Stimulated activated CD4-positive, alpha-beta T cell treated with anti-CD3 and anti-CD28 coated beads, Interleukin-2, amount 100 ng/mL, for 4 hours (primary cell): ENCODE measurements at regions not wholly inside any gene's neighbourhood (a gene's known extent, or its start where the extent isn't known, plus 50 kb on each side); places are given as distances from the start of the nearest gene placed in this dataset.

Experiments
- DNase-seq: peaks from one replicate; pipeline ENCODE4 v3.0.0-alpha.2; 2020; ENCODE audit warnings: low read depth

DNA sequence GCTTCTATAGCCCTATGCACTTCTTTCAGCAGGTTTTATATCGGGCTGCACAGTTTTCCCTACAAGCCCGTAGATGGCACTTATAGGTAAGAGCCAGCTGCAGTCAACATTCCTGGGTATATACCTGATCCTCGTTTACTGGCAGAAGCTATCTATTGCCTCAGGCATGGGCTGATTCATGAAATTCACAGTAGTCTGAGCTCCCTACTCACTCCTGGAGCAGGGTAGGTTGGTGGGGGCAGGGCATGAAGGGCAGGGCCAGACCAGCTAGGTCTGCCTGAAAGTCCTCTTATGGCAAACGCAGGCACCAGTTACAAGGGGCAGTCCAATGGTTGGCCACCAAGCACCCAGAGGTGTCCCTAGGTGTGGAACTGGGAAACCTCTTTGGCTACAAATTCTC lies 345.8 kb downstream of the RPS29 start:
- no peak for DNase-seq

DNA sequence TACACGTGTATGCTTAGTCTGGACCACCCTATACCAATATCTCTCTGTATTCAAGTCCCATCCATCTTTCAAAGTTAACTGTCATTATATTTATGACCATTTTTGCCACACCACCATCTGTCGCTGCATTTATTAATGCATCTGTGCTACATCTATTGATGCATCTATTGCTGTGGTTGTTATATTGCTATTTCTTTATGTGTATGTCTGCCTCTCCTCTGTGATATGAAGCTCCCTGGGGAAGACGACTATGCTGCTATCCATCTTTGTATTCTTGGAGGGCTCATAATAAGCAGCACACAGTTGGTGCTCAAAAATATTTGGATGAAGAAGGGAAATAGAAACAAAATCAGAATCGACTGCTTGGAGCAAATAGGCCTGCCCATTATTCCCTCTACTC lies 357.6 kb downstream of the RPS29 start:
- DNase-seq, result no peak

GRCh38 chr14:49221316-49221715 lies 364.9 kb downstream of the RPS29 start:
- no peak for DNase-seq

GRCh38 chr14:49220492-49220891 lies 365.7 kb downstream of the RPS29 start:
- no peak for DNase-seq

DNA sequence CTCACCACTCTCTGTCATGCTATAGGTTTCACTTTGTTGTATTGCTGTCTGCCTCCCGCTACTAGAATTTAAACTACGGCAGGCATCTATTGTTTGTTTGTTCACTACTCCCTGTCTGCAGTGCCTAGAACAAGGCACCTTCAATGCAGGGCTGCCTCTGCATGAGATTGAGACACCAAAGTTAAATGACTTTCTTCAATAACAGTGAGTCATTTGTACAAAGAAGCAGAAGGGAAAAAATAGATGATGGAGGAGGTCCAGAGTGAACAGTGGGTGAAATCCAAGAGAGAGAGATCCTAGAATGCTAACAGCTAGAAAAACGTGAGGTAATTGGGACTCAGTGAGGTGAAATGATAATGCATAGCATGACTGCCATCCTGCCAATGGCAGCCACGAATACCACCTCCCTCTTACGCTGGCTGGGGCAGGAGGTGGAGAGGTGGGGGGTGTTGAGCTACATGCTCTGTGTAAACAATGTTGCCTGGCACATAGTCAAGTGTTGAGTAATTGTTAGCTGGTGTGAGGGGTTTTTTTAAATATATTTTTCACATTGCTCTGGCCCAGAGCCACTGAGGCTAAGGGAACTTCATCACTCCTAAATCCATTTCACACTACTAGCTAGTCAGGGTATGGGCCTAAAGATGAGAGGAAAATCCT lies 367.6 kb downstream of the RPS29 start:
- DNase-seq, result no peak

DNA sequence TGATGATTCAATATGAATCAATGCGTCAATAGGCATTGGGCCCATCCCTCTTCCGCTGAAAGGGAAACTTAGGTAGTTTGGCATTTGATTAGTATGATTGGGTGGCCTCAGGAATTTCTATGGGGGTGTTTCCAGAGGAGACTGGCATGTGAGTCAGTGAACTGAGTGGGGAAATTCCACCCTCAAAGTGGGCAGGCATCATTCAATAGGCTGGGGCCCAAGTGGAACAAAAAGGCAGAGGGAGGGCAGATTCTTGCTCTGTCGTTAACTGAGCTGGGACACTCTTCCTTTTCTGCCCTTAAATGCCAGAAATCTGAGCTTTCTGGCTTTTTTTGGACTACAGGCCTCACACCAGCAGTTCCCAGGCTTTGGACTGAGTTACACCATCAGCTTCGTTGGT lies 373.5 kb downstream of the RPS29 start:
- DNase-seq, result no peak

DNA sequence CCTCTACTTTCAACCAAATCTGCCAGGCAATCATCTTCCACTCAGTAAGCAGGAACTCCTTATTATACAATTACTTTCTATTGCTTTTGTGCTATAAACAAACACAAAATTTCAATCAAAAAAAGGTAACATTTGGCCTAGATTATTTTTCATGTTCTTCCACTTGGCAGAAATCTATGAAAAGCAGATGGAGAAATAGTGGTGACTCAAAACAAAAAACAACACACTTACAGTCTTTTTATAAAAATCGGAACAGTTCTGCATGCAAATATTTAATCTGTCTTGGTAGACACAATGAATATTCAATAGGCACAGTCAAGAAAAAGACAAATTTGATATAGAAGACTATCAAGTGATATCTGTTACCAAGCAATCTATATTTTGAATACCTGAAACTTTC lies 376.8 kb downstream of the RPS29 start:
- no peak for DNase-seq

GRCh38 chr14:49206828-49207227 lies 379.4 kb downstream of the RPS29 start:
- DNase-seq, result no peak

DNA sequence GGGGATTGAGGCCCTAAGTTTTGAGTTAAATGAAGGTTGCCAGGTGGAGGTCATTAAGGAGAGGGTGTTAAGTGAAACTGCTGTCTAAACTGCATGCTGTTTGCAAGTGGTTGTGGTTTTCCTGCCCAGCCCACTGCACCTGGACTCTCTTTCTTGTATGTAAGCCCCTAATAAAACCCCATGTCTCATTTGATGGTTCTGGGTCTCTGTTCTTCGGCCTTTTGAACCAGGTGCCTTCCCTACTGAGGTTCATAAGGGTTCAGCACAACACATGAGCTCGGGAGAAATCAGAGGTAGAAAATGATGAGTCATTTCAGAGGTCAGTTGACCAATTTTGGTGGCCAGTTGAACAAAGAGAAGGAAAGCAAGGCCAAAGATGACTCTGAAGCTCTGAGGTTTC lies 382.5 kb downstream of the RPS29 start:
- DNase-seq, result no peak

GRCh38 chr14:49199159-49199558 lies 387.0 kb downstream of the RPS29 start:
- DNase-seq, result no peak

DNA sequence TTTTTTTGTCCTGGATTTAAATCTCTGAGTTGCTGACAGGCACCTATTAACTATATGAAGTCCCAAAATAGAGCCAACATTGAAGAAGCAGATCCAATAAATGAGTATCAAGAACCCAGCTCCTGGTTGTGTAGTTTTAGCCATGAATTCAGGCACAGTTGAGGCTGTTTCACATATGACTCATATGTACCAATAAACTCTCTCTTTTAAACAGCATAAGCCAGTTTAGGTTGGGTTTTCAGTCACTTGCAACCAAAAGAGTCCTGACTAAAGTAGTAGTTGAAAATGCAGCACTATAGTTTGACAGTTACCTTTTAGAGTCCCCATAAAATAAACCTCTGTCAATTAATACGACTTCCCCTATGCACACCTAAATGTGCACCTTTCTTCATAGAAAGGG lies 389.9 kb downstream of the RPS29 start:
- no peak for DNase-seq

DNA sequence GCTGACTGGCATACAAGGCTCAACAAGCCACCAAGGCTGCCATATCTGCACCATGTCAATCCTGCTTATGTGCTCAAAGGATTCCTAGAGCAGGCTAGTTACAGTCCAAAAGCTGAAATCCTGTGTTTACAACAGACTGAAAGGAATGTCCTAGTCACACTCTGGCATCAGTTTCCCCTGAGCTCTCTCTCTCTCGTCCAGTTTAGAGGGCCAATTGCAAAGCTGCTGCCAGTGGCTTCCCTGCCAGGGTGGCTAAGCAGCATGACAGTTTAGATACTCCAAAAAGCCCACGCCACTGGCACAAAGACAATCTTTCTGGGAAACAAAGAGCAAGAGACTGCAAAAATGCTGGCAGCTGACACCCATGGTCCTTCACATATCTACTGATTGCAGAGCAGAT lies 392.1 kb downstream of the RPS29 start:
- no peak for DNase-seq

DNA sequence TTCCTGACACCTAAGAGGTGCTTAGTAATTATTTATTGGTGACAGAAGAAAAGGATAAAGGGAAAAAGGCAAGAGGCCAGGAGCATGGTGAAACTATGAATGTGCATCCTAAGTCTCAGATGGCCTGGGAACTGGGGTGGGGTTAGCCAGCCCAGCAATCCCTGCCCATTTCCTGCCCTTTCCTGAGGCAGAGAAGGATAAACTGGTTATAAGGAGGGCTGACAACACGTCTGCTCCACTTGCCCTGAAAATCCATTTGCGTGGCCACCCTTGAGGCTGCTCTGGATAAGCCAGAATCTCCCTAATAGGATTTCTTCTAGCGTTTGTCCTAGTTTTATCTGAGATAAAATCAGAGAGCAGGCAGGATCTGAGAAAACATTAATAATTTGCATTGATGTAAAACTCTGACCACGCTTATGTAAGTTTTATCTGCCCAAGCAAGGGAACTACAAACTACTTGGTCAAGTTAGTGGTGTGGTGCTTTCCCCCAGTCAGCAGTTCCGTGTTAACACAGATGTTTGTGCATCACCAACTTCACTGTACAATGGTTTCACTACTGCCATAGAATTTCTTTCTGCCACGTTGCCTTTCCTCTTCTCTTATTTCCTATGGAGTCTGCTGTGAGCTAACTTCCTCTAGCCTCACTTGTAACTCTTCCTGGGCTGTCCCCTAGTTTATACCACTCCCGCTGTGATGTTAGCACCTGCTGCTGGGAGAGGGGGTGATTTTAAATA lies 392.7 kb downstream of the RPS29 start:
- no peak for DNase-seq

GRCh38 chr14:49191380-49191779 lies 394.8 kb downstream of the RPS29 start:
- DNase-seq, result no peak

- DNase-seq, result no peak
Measured at GRCh38 chr14:49189375-49189774, 396.8 kb downstream of the RPS29 start.

DNA sequence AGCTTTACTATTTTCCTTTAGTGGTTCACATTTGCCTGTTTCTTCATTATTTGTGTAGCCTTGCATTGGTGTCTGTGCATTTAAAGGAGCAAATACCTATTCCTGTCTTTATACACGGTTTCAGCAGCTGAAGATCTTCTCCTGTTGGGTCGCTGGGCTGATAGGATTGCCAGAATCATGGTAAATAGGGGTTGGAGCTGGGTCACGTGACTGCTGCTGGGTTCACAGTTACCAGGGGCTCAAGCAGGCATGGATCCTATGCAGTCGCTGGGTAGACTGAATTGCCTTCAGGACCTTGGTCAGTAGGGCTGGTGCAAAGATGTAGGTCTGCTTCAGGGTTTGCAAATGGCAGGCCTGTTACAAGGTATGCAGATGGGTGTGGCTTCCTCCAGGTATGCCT lies 398.4 kb downstream of the RPS29 start:
- no peak for DNase-seq

- DNase-seq, result no peak
Measured at GRCh38 chr14:49173765-49174373, 412.3 kb downstream of the RPS29 start.

GRCh38 chr14:49164074-49164473 lies 422.1 kb downstream of the RPS29 start:
- no peak for DNase-seq

GRCh38 chr14:49160983-49161382 lies 425.2 kb downstream of the RPS29 start:
- no peak for DNase-seq

GRCh38 chr14:49159081-49159480 lies 427.1 kb downstream of the RPS29 start:
- DNase-seq, result no peak

DNA sequence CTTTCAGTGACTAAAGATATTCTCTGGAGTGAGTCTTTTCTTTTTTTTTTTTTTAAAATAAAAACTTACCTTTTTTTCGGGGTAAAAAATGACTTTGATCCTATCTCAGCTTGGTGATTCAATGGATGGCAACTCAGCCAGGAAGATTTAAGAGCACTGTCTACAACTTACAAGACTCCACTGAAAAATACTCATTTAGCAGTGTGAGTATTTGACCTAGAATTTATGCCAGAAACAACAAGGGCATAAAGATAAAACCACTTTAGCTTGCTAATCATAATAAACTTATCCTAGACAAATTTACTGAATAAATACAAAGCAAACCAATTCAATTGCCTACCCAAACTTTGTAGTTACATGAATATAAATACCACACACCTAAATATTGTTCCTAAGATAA lies 446.6 kb downstream of the RPS29 start:
- DNase-seq, result no peak

DNA sequence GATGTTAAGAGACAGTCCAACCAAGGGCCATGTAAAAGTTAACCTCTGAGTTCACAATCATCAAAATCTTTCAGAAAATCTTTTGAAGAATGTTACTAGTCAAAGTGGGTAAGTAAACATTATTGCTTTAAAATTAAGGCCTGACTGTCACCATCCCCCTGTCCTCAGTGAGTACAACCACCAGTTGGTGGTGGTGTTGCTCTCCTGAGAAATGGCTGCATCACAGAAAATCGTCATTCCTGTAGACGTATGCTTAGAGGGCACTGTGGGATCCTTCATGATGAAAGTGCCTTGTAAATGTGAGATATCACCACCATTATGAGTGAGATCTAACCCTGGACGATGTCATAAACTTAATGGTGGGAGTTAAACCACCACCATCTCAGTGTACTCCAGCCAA lies 451.2 kb downstream of the RPS29 start:
- DNase-seq, result no peak

DNA sequence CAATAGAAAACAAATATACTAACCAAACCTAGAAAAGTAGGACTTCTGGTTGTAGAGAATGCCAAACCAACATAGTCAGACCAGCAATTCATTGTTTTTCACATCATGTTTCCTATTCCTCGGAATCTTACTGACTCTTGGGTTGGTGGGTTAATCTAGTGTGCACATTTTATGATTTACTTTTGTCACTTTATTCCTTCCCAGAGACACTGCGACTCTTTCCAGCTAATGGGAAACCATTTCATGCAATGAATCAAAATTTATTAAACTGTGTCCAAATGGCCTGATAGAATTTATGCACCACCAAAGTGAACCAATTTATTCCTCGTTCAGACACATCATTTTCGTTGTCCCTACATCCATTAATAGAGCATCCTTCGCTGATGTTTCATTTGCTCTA lies 464.9 kb downstream of the RPS29 start:
- DNase-seq, result no peak
